Transverse colon (tissue), 3 donors: ENCODE measurements at regions not wholly inside any gene's neighbourhood (a gene's known extent, or its start where the extent isn't known, plus 50 kb on each side); places are given as distances from the start of the nearest gene placed in this dataset.

Experiments used
- POLR2A ChIP-seq: fragments of 450-650 bp; IDR thresholded peaks from one replicate; pipeline ENCODE4 v1.6.1; 2016; ENCODE audit warnings: antibody characterized with exemption, mild to moderate bottlenecking, moderate library complexity
- TF ChIP-seq, protein P1 (sequence below), 5 experiments: fragments of 200-600 bp in 3 of 5; fragments of 450-650 bp in 2 of 5; sonication (generic) in 3 of 5; IDR thresholded peaks; 1 replicate in 2 of 5; 2 replicates in 3 of 5; pipeline ENCODE4 v1.5.1; 2016 to 2017; ENCODE audit warnings: antibody characterized with exemption in 5 of 5, inconsistent platforms in 3 of 5, mild to moderate bottlenecking in 2 of 5, moderate library complexity in 1 of 5

DNA sequence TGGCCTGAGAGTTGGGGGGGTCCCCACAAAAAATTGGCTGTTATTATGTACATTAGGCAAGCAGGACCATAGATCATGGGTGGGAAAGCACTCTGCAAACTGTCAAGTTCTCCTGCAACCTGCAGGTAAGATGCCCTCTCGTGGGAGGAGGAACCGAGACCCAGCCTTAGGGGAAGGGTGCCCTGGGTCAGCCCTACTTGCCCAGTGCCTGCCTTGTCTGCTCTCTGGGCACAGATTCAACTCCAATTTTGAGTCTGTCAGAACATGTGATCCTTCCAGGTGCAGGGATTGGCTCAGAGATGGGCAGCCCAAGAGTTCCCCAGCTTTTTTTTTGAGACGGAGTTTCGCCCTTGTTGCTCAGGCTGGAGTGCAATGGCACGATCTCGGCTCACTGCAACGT lies 99.2 kb downstream of the PLXNA1 start:
- TF ChIP-seq POLR2A, result no peak
- TF ChIP-seq, protein P1, sequence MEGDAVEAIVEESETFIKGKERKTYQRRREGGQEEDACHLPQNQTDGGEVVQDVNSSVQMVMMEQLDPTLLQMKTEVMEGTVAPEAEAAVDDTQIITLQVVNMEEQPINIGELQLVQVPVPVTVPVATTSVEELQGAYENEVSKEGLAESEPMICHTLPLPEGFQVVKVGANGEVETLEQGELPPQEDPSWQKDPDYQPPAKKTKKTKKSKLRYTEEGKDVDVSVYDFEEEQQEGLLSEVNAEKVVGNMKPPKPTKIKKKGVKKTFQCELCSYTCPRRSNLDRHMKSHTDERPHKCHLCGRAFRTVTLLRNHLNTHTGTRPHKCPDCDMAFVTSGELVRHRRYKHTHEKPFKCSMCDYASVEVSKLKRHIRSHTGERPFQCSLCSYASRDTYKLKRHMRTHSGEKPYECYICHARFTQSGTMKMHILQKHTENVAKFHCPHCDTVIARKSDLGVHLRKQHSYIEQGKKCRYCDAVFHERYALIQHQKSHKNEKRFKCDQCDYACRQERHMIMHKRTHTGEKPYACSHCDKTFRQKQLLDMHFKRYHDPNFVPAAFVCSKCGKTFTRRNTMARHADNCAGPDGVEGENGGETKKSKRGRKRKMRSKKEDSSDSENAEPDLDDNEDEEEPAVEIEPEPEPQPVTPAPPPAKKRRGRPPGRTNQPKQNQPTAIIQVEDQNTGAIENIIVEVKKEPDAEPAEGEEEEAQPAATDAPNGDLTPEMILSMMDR (IDR thresholded peaks at IDR 0.05), result no peak
